SIG-M5 treated with dmso at 0.1 percent for 504 hours (cell line): ENCODE measurements at regions not wholly inside any gene's neighbourhood (a gene's known extent, or its start where the extent isn't known, plus 50 kb on each side); places are given as distances from the start of the nearest gene placed in this dataset.
A peak's percentile ranks its signal among the peaks of the same experiment; 100 is the strongest.
"Not testable (repeated sequence)": the region's sequence is repeated elsewhere in the genome, so short reads cannot be mapped to it uniquely, and the experiment has no call there.

Experiments used
- DNase-seq: peaks from one replicate; lab custom pipeline; 2025; ENCODE audit not compliant: unreplicated experiment; lab: John Stamatoyannopoulos, UW

DNA sequence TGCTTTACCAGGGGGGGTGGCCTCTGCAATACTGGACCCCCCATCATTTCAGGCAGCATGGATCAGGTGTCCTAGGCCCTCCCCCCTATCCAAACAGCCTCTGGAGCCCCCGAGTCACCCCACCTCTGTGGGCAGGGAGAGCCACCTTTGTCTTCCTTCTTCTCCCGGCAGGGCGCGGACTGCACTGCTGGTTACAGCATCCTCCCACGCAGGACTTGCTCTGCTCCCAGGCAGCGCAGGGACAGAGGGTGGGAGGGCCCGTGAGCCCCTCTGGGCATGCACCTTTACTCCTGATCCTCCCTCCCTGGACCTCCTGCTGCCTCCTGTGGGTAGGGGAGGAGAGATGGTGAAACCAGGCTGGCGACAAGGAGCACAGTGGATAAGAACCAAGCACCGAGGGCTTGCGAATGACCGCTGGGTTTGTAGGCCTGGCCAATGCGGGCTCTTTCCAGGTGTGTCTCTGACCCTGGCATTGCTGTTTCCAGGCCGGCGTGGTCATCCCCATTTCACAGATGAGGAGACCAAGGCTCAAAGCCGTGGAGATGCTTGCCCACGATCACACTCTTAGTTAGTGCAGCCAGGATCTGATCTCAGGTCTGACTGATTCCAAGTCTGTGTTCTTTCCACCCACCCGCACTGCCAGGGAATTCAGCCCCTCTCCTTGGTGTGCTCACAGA lies 73.6 kb upstream of the TARDBP start:
- no peak for DNase-seq

DNA sequence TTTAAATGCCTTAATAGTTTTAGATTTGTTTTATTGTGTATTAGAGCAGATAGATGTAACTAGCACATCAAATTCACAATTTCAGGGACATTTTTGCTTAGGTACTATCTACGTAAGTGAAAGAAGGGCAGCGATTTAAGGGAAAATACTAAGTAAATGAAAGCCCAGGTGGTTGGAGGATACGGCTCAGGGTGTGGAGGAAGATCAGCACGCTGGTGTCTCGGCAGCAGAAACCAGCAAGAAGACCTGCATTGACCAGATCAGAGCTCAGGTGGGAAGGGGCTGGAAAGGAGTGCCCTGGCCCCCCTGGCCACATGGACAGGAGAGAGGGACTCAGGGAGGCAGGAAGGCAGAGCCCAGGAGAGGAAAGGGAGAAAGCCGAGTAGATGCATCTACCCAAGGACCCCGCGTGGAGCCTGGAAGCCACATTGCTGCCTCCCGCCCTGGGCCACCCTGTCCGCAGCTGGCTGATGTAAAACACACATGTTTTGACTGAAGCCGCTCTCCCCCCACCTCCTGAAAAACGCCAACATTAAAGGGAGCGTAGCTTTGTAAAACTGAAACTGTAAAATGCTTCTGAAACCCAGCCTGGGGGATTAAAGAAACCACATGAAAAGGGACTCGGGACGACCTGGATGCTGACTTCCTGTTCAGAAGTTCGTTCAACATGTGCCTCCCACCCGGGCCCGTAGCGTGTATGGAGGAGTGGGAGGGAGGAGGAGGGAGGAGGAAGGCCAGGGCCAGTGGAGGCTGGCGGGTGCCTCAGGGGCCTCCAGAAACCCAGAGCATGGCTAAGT lies 72.6 kb upstream of the TARDBP start:
- DNase-seq: peak; percentile 24

DNA sequence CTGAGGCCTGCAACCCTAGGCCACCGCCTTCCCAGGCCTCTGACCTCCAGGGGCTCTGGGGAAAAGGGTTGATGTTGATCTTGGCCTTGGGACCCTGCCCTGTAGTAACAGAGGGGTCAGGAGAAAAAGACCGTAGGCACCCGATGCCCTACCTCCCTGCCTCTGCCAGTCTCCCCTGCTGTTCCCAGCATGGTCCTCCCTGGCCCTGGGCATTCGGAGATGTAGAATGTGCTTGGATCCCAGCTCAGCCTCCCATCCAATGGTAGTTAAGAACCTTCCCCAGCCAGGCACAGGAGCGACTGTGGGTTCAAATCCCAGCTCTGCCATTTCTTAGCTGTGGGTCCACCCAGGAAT lies 72.0 kb upstream of the TARDBP start:
- no peak for DNase-seq

DNA sequence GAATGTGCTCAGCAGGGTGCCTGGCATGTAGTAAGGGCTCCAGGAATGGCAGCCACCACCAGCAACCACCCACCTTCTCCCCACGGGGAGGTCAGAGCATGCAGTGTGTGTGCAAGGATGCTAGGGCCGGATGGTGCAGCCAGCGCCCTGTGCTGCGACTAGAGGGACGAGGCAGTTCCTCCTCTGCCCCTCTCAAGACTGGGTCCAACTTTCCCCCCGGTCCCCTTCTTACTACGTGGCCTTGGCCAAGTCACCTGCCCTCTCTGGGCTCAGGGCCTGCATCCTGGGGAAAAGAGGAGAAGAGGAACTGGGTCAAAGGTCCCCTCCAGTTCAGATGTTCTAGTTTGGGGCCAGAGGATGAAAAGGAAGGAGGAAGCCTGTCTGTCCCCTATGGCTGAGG lies 71.6 kb upstream of the TARDBP start:
- no peak for DNase-seq

DNA sequence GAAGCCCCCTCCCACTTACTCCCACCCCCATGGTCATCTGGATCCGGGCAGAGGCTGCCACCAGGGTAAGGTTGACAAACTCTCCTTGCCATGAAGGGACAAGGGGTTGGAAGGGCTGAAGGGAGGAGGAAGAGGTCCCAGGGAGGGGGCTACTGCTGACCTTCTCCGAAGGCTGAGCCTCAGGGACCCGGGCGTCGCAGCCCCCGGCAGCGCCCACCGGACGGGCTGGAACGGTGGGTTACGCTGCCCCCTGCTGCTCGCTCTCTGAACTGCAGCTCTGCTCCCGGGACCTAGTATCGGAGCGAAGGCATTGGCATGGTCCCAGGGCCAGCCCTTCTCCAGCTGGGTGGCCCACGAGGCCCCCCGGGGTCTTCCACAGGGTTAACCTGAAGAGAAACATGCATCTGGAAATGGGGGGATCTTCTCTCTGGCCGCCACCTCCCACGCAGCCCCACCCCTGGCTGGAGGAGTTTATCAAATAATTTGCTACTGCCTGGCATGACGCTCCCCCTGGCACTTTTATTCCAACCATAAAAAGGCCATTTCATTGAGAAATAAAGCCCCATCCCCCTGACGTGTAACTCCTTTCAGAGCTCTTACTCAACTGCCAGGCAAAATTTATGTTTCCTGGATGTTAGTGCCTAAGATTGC lies 70.4 kb upstream of the TARDBP start:
- no peak for DNase-seq

DNA sequence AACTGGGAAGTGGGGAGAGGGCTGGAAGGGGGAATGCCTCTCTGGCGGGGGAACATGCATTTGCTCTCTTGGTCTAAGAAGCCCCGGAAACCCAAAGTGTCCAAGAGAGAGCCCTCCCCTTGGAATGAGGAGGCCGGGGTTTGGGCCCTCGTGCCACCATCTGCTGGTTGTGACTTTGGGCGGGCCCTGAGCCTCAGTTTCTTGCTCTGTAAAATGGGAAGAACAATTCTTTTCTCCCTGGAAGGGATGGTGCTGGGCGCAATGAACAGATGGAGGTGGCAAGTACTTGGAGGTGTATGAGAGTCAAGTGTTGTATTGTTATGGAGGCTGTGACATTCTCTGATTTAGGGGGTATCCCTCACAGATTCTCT lies 69.9 kb upstream of the TARDBP start:
- DNase-seq: no peak

DNA sequence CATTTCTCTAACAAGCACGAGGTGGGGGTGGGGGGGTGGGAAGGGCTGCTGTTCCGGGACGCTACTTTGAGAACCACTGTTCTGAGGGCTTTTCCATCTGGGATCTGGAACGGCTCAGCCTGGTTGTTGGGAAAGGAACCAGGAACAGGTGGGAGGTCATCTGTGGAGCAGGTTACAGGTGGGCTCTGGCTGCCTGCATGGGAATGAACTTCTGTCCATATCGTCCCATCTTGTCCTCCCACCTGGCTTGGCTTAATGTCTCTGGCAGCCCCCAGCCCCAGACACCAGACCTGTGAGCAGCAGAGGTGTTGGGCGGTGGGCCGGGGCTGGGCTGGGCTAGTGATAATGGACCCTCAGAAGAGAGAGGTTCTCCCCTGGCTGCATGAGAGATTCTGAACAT lies 69.4 kb upstream of the TARDBP start:
- no peak for DNase-seq

DNA sequence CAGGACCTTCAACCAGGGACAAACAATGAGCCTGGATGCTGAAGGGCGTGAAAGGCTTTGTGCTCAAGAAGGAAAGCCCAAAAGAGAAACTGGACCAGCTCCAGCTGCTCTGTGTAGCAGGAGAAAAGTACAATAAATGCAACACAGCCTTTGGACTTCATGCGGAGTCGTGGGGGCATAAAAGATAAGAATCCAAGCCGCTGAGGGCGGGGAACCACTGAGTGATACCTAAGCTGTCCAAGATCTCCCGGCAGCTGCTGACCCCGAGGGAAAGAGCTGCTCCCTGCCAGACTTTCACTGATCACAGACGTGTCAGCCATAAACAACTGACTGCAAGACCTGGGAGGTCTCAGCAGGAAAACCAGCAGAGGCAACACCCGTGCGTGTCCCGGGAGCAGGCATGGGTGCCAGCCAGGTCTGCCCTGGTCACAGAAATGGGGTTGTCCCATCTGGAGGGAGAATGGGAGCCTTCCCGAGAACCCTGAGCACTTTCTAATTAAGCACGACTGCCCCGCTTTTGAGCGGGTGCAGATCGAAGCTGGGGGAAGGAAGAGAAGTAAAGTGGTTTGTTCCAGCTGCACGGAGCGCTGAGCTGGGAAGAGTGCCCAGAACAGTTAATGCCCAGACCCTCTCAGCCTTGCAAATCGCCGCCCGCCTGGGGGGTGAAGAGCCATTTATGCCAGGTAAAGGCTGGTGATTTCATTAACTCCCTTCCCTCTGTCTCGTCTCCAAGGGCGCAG lies 68.3 kb upstream of the TARDBP start:
- no peak for DNase-seq

DNA sequence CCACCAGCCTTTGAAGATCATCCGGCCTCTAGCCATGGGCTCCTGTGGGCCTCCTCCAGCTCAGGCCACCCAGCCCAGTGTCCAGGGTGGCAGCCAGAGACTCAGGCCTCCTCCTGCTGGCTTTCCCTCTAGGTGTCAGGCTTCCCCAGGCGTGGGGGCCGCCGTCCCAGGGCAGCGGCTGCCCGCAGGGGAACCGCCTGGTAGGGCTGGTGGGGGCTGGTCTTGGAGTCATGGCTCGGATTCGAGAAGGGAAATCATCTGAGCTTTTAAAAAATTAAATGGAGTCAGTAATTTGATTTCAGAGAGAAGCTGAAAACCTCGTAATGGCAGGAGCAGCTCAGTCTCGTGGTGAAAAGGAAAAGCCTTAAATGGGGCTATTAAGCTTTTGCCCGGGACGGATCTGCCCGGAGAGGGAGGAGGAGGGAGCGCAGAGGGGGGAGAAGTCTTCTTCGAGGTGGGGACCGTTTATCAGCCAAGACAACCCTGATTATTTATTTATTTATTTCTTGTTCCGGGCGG lies 66.4 kb upstream of the TARDBP start:
- DNase-seq: no peak

DNA sequence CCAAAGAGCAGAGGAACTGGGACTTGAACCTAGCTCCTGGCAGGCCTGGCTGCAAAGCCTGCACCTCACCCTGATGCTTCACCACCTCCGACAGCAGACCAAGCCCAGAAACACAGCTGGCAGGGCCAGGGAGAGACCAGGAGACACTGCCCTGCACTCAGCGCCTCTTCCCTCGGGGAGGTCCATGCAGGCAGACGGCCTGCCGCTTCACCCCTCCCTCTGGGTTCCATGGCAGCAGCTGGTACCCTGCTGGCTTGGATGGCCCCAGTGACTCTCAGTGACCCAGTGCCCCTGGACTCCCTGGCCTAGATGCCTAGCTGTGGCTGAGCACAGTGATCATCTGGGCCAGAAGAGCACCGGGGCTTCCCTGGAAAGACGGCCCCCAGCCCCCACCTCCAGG lies 65.3 kb upstream of the TARDBP start:
- no peak for DNase-seq

DNA sequence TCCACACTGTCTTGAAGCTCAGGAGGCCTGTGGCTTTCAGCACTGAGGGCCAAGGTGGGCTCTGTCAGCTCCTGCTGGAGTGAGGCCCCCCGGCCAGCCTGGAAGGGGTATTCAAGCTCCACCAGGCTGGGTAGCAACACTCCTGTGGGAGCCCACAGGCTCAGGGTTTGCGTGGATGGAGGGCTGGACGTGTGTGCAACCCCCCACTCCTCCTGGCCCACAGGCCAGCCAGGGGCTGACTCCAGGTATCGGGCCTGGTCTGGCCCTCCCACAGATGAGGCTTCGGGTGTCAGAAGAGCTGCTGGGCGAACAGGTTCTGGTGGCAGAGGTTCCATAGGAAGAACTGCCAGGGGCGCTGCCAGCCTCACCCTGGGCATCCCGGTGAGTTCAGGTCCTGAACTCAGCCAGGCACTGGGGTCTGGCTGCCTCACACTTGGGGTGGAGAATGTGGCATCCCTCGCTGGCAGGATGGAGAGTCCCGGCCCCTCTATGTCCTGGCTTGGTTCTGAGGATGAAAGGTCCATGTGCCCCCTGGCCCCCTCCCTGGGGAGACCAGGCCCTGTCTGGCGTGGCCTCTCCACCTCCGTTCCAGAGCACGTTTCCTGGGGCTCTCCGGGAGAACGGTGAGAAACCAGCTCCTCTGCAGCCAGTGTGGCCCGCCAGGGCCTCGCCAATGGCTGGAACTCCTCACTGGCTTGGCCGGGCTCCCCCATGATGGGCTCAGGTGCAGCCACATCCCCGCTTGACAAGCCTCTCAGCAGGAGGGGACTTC lies 64.6 kb upstream of the TARDBP start:
- no peak for DNase-seq

DNA sequence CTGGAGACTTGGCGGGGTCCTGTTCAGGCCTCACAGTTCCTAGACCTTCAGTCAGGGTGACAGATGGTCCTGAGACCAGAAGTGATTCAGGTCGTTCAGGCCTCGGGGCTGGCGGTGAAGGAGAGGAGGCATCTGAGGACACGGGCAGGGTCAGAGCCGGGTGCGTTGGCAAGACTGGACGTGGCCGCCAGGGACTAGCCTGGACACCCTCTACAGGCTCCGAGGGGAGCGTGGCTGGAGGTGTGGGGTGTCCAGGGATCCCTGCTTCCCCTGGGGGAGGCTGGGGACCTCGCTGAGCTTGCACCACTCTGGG lies 64.0 kb upstream of the TARDBP start:
- no peak for DNase-seq

DNA sequence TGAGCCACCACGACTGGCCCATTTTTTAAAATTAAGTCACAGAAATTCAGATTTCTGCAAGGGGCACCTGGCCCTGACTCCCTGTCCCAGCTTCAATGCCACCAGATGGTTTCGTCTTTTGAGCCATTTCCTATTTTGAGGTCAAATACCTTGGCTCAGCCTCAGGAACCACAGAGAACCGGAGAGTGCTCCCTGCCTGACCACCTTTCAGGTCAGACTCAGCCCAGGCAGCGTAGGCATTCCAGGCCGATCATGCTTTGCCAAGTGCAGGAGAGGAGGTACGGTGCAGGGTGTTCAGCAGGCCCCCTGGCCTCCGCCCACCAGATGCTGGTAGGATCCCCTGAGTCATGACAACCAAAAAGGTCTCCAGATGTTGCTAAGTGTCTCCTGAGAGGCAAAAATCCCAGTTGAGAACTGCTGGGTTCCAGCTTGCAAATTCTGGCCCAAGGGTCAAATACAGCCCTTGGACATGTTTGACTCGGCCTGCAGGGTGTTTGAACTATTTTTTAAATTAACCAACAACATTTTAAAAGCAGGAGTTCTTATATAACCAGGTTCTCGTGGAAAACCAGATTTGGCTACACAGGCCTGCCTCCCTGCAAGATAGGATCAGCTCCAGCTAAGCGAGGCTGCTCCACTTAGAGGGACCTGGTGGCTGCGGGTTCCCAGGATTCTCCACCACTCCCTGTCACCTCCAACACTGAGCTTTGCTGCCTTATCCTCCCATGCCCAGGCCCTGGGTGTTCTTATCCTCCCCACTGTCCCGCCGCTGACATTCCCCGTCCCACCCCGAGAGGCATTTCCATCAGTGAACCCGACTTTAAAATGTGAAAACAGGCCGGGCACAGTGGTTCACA lies 61.9 kb upstream of the TARDBP start:
- DNase-seq: no peak

DNA sequence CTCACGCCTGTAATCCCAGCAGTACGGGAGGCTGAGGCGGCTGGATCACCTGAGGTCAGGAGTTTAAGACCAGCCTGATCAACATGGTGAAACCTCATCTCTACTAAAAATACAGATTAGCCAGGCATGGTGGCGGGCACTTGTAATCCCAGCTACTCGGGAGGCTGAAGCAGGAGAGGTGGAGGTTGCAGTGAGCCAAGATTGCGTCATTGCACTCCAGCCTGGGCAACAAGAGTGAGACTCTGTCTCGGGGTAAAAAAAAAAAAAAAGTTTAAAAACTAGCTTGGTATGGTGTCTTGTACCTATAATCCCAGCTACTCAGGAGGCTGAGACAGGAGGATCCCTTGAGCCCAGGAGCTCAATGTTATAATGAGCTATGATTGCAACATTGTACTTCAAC lies 61.2 kb upstream of the TARDBP start:
- not testable (repeated sequence) for DNase-seq

DNA sequence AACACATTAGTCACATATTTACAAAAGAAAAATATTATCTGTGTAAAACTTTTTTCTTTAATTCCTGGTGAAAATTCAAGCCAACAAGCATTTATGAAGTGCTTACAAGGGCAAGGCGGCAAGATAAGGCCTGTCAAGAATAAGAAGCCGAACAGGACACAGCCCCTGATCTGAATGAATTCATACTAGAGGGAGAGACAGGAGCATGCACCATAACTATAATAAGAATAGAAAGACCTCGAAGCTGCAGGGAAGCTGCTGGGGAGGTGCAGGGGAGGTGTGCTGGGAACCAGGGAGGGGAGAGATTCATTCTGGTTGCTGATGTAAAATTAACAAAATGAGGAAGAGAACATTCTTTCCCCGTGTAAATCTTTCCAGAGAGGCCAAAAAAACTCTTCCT lies 60.5 kb upstream of the TARDBP start:
- DNase-seq: no peak

DNA sequence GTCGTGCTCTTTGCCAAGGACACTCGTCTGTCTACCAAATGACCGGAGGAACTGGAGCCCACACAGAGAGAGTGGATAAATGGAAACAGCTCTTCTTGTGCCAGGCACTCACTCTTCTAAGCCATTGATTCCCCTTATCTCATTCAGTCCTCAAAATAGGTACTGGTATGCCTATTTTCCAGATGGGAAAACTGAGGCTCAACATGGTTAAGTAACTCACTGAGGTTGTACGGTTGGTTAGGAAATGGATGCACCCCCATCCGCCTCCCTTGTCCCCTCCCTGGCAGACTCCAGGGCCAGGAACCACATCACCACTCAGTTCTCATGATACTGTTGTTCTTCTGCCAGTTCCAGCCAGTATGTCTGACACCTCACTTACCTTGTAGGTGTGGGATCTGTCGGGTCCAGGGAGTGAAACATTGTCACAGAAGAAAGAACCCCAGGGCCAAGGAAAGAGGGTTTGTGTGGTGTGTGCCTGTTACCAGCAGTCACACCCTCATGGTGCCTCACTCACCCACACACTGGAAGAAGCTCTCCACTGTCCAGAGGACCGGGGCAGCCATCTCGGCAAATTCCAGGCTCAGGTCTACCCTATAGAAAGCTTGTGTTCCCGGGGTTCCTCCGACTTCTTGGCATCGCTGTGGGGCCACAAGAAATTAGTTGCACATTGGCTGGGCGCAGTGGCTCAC lies 58.8 kb upstream of the TARDBP start:
- DNase-seq: no peak

DNA sequence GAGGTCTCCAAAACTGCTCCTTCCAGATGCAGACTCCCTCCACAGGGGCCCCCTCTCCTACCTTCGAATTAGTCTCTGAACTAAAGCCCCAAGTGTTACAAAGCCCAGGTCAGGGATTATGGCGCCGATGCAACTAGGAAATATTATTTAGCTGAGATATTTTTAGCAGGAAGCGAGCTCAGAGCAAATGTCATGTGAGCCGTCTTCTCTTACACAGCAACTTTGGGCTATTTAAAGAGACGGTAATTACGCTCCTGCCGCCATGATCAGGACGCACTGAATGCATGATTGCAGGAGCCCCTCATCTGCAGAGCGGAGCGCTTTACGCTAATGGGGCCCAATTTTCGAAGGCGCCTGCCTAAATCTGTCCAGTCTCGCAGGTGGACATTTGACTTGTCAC lies 55.3 kb upstream of the TARDBP start:
- no peak for DNase-seq

DNA sequence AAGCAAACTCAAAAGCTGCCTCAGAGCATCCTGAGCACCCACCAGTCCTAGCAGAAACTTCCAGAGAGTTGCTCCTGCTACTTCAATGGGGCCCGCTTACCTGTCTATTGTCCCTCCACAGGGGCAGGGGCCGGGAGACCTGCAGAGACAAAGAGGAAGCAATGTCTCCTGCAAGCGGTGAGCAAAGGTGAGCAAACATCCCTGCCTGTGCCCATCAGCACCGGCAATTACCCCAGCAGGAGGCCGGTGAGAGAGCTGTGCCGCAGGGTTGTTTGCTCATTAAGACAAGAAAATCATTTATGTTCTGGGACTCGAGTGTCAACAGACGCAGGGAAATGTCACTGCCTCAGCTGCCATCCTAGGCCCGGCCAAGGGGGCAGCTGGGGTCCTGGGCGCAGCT lies 53.8 kb upstream of the TARDBP start:
- DNase-seq: no peak
